RWPE2 (cell line): ENCODE measurements at regions not wholly inside any gene's neighbourhood (a gene's known extent, or its start where the extent isn't known, plus 50 kb on each side); places are given as distances from the start of the nearest gene placed in this dataset.

ENCODE experiments used
- ATAC-seq: fragments of 200-7000 bp; cut with Tn5 transposase; 3 replicates; pipeline ENCODE4 v1.9.1; 2021; ENCODE audit warnings: low read depth
- DNase-seq: peaks from one replicate; pipeline ENCODE4 v3.0.0-alpha.2; 2020; ENCODE audit warnings: low spot score
- H3K27ac ChIP-seq: fragments of 450-650 bp; 2 replicates; pipeline ENCODE4 v1.5.1; 2017; ENCODE audit warnings: mild to moderate bottlenecking; ENCODE audit not compliant: poor library complexity, severe bottlenecking
- H3K27me3 ChIP-seq: fragments of 250-450 bp; sonication (Bioruptor Pico); 2 replicates; pipeline ENCODE4 v1.5.1; 2021; ENCODE audit warnings: mild to moderate bottlenecking, moderate library complexity; ENCODE audit not compliant: insufficient read depth, poor library complexity, severe bottlenecking
- H3K36me3 ChIP-seq: fragments of 250-450 bp; sonication (Bioruptor Pico); 2 replicates; pipeline ENCODE4 v1.5.1; 2020; ENCODE audit warnings: low read depth, mild to moderate bottlenecking, moderate library complexity
- H3K4me1 ChIP-seq: fragments of 250-450 bp; sonication (Bioruptor Pico); 2 replicates; pipeline ENCODE4 v1.5.1; 2021; ENCODE audit warnings: mild to moderate bottlenecking, moderate library complexity; ENCODE audit not compliant: insufficient read depth, poor library complexity, severe bottlenecking
- H3K4me3 ChIP-seq: fragments of 250-450 bp; sonication (Bioruptor Pico); 2 replicates; pipeline ENCODE4 v1.5.1; 2021; ENCODE audit warnings: mild to moderate bottlenecking, moderate library complexity; ENCODE audit not compliant: severe bottlenecking
- H3K9me3 ChIP-seq: fragments of 250-450 bp; sonication (Bioruptor Pico); 2 replicates; pipeline ENCODE4 v1.5.1; 2021; ENCODE audit warnings: mild to moderate bottlenecking, moderate library complexity; ENCODE audit not compliant: severe bottlenecking
- TF ChIP-seq, protein P1 (sequence below): fragments of 450-650 bp; IDR thresholded peaks from one replicate; pipeline ENCODE4 v1.5.1; 2017; ENCODE audit warnings: mild to moderate bottlenecking, moderate library complexity; ENCODE audit not compliant: poor library complexity, severe bottlenecking

- no peaks in the 10 kb centered on the region for H3K4me1 ChIP-seq
- H3K36me3 ChIP-seq: no peaks in the 10 kb centered on the region
- no peaks in the 10 kb centered on the region for H3K27me3 ChIP-seq
- ATAC-seq (no peak), DNase-seq (no peak)
- no peak overlapping the region for H3K4me3 ChIP-seq
- H3K9me3 ChIP-seq: no peaks in the 10 kb centered on the region
- H3K27ac ChIP-seq: no peak overlapping the region
- TF ChIP-seq, protein P1, sequence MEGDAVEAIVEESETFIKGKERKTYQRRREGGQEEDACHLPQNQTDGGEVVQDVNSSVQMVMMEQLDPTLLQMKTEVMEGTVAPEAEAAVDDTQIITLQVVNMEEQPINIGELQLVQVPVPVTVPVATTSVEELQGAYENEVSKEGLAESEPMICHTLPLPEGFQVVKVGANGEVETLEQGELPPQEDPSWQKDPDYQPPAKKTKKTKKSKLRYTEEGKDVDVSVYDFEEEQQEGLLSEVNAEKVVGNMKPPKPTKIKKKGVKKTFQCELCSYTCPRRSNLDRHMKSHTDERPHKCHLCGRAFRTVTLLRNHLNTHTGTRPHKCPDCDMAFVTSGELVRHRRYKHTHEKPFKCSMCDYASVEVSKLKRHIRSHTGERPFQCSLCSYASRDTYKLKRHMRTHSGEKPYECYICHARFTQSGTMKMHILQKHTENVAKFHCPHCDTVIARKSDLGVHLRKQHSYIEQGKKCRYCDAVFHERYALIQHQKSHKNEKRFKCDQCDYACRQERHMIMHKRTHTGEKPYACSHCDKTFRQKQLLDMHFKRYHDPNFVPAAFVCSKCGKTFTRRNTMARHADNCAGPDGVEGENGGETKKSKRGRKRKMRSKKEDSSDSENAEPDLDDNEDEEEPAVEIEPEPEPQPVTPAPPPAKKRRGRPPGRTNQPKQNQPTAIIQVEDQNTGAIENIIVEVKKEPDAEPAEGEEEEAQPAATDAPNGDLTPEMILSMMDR: no peak
Measured at GRCh38 chr5:124920909-124921666, 174.6 kb upstream of the ZNF608 start.

GRCh38 chr5:124921694-124922093 lies 175.3 kb upstream of the ZNF608 start:
- no peaks in the 10 kb centered on the region for H3K27me3 ChIP-seq
- no peaks in the 10 kb centered on the region for H3K4me1 ChIP-seq
- no peak for DNase-seq
- H3K27ac ChIP-seq: no peak overlapping the region
- H3K9me3 ChIP-seq: no peaks in the 10 kb centered on the region
- ATAC-seq: no peak
- TF ChIP-seq, protein P1: no peak
- no peaks in the 10 kb centered on the region for H3K36me3 ChIP-seq
- H3K4me3 ChIP-seq: no peak overlapping the region

- no peaks in the 10 kb centered on the region for H3K9me3 ChIP-seq
- H3K36me3 ChIP-seq: no peaks in the 10 kb centered on the region
- ATAC-seq: no peak
- H3K27ac ChIP-seq: no peak overlapping the region
- DNase-seq: no peak
- TF ChIP-seq, protein P1: no peak
- H3K27me3 ChIP-seq: no peaks in the 10 kb centered on the region
- no peaks in the 10 kb centered on the region for H3K4me1 ChIP-seq
- H3K4me3 ChIP-seq: no peak overlapping the region
Measured at GRCh38 chr5:124922255-124922975, 176.0 kb upstream of the ZNF608 start.

- H3K27me3 ChIP-seq: no peaks in the 10 kb centered on the region
- no peaks in the 10 kb centered on the region for H3K9me3 ChIP-seq
- H3K36me3 ChIP-seq: no peaks in the 10 kb centered on the region
- H3K4me3 ChIP-seq: no peak overlapping the region
- no peak for ATAC-seq
- TF ChIP-seq, protein P1: no peak
- no peak overlapping the region for H3K27ac ChIP-seq
- no peak for DNase-seq
- H3K4me1 ChIP-seq: no peaks in the 10 kb centered on the region
Measured at GRCh38 chr5:124923131-124923530, 176.7 kb upstream of the ZNF608 start.

DNA sequence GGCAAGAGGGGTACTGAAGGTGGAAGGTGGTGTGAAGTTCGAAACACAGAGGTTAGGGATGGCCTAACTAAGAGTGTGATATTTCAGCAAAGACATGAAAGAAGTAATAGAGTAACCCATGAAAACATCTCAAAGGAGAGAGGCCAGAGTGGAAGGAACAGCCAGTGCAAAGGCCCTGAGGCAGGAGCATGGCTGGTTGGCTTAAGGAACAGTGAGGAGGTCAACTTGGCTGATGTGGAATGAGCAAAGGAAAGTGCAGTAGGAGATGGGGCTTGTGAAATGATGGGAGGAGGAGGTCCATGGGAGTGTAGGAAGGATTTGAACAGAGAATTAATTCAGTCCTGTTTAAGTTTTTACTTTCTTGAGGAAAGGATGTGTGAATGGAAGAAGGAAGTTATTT lies 178.3 kb upstream of the ZNF608 start:
- Histone ChIP-seq H3K27me3 (no peaks in the 10 kb centered on the region), H3K4me3 (no peak overlapping the region)
- ATAC-seq: no peak

More for the DNA sequence above, 178.3 kb upstream of the ZNF608 start:
- TF ChIP-seq, protein P1: no peak
- H3K4me1 ChIP-seq: no peaks in the 10 kb centered on the region
- H3K36me3 ChIP-seq: no peaks in the 10 kb centered on the region
- no peaks in the 10 kb centered on the region for H3K9me3 ChIP-seq
- DNase-seq: no peak
- H3K27ac ChIP-seq: no peak overlapping the region
